NCI-H2196 (cell line): ENCODE measurements at regions not wholly inside any gene's neighbourhood (a gene's known extent, or its start where the extent isn't known, plus 50 kb on each side); places are given as distances from the start of the nearest gene placed in this dataset.

Source experiments
- DNase-seq: peaks from one replicate; lab custom pipeline; 2025; ENCODE audit not compliant: unreplicated experiment; lab: John Stamatoyannopoulos, UW

- no peak for DNase-seq
Observed at GRCh38 chr4:111689731-111690130, 455.5 kb upstream of the FAM241A start.

GRCh38 chr4:111693758-111694157, 451.5 kb upstream of the FAM241A start:
- no peak for DNase-seq

- DNase-seq, result no peak
Observed at GRCh38 chr4:111695677-111696076, 449.6 kb upstream of the FAM241A start.

DNA sequence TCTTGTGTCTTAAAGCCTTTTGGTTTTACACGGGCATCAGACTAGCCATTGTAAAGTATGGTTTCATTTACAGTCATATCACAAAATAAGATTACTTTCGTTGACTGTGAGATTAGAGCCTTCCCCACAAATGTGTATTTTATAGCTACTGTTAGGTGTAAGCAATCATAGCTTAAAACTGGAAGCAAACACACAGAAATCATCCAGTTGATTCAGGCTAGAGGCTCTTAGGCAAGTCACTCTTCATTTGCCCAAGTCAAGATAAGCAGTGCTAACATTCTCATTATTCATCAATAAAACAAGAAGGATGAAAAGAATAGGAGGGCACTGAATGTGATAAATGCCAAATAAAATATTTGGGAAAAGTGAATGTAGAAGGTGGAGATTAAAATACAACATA, 448.7 kb upstream of the FAM241A start:
- DNase-seq, result no peak

- no peak for DNase-seq
Observed at GRCh38 chr4:111697176-111697942, 447.9 kb upstream of the FAM241A start.

- DNase-seq, result no peak
Observed at GRCh38 chr4:111698361-111698760, 446.9 kb upstream of the FAM241A start.

DNA sequence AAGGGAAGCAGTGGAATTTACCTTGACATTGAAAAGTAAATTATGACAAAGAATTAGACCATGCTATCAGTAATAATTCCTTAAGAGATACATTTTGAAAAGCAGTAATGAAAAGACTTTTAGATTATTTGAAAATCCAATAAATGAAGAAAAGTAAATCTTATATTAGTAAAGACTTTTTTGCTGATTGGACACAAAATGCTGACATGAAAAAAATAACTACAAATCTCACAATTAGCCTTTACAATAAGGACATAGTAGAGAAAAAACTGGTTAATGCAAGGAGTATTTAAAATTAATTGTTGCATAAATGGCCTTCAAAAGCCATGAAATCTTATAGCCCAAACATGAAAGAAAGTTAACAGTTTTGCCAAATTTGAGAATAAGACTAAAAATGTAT, 446.1 kb upstream of the FAM241A start:
- DNase-seq, result no peak

- no peak for DNase-seq
Observed at GRCh38 chr4:111701102-111701501, 444.2 kb upstream of the FAM241A start.

- no peak for DNase-seq
Observed at GRCh38 chr4:111707491-111707890, 437.8 kb upstream of the FAM241A start.

GRCh38 chr4:111712093-111712677, 433.1 kb upstream of the FAM241A start:
- DNase-seq, result no peak

GRCh38 chr4:111713276-111713675, 432.0 kb upstream of the FAM241A start:
- DNase-seq, result no peak

- no peak for DNase-seq
Observed at GRCh38 chr4:111717921-111718320, 427.3 kb upstream of the FAM241A start.

DNA sequence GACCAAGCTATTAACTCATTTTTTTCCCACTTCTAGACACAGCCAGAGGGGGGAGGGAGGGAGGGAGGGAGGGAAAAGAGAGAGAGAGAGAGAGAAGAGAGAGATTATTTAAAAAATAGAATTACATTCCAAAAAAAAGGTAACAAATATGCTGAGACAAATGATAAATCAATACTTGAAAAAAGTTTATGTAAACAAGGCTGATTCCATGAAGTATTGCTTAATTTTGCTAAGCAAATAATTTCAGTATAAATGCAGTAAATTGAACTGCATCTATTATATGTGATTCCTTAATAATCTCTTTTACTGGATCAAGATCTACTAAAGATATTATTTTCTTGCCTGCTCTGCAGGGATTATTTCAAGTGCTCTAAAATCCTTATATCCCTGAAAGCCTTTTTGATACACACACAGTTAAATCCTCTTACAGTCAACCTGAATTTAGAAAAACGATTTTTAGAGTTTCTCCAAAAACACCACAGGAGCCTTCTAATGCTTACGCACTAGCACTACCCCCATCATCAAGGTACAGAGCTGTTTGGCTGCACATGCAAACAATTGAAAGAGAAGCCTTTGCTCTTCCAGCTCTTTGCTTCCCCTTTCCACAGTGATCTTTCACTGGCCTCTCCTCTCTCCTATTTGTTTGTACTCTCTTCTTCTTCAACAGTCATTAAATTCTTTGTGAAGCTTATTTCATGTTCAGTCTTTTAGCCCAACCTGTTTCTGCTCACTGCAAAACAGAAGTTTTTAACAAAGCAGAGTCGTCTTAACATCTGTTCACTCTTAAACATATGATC, 426.3 kb upstream of the FAM241A start:
- DNase-seq, result no peak

DNA sequence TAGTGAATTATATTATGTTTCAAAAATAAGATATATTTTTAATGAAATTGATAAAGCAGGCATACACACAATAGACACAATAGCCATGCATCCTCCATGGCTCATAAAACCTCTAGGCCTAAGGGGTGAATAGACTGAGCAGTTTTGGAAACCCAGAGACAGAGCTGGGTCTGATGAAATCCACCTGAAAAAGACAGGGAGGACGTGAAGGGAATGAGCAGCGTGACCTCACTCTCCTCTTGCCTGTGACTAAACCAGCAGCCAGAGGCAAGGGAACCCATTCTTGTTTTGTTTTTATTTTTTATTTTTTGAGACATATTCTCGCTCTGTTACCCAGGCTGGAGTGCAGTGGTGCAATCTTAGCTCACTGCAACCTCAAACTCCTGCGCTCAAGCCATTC, 424.4 kb upstream of the FAM241A start:
- DNase-seq, result no peak

- no peak for DNase-seq
Observed at GRCh38 chr4:111722213-111722720, 423.0 kb upstream of the FAM241A start.

GRCh38 chr4:111736516-111736915, 408.7 kb upstream of the FAM241A start:
- no peak for DNase-seq

GRCh38 chr4:111744847-111745246, 400.4 kb upstream of the FAM241A start:
- no peak for DNase-seq

GRCh38 chr4:111748157-111748556, 397.1 kb upstream of the FAM241A start:
- no peak for DNase-seq

- DNase-seq, result no peak
Observed at GRCh38 chr4:111754003-111754402, 391.3 kb upstream of the FAM241A start.

GRCh38 chr4:111755571-111755970, 389.7 kb upstream of the FAM241A start:
- no peak for DNase-seq

GRCh38 chr4:111761531-111761930, 383.7 kb upstream of the FAM241A start:
- DNase-seq, result no peak

DNA sequence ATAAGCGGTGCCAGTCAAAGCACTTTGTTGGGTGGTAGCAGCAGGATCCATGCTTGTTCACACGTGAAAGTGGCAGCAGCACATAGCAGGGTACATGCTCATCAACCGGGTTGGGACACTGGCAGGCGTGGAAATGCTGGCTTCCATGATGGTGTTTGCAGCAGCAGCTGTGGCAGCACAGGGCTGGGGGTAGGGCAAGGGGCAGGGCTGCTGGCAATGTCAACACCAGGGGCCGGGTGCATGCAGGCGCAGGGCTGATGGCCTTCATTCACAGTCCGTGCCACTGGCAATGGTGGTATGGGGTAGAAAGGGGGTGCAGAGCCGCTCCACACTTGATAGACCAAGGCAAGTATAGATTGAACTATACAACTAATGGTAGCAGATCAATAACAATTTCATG, 374.7 kb upstream of the FAM241A start:
- no peak for DNase-seq
